Hepatocyte (in vitro differentiated cells): ENCODE measurements at regions not wholly inside any gene's neighbourhood (a gene's known extent, or its start where the extent isn't known, plus 50 kb on each side); places are given as distances from the start of the nearest gene placed in this dataset.

Experiments used
- EZH2 ChIP-seq: fragments of 200-600 bp; sonication (generic); IDR thresholded peaks from 2 replicates; pipeline ENCODE4 v1.6.1; 2016; ENCODE audit warnings: antibody characterized with exemption, mild to moderate bottlenecking, borderline replicate concordance
- TF ChIP-seq, protein P1 (sequence below): fragments of 200-600 bp; sonication (generic); IDR thresholded peaks from 2 replicates; pipeline ENCODE4 v1.5.1; 2016; ENCODE audit warnings: antibody characterized with exemption, mild to moderate bottlenecking; ENCODE audit not compliant: poor library complexity

DNA sequence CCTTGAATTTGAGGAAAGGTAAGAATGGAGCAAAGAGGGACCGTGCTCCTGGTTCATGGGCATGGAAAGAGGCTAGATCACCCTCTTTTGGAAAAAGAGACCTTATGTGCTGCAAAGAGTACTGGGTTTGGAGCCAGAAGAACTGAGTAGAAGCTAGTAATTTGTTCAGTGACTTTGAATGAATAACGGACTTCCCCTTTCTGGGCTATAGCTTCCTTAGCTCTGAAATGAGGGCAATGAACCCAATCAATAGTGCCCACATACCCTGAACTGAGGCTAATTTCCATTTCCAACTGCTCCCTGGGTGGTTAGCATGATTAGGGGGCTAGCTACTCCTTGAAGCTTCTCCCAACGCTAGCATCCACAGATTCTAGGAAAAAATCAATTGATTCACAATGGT, 121.4 kb downstream of the UNC5CL start:
- TF ChIP-seq, protein P1, sequence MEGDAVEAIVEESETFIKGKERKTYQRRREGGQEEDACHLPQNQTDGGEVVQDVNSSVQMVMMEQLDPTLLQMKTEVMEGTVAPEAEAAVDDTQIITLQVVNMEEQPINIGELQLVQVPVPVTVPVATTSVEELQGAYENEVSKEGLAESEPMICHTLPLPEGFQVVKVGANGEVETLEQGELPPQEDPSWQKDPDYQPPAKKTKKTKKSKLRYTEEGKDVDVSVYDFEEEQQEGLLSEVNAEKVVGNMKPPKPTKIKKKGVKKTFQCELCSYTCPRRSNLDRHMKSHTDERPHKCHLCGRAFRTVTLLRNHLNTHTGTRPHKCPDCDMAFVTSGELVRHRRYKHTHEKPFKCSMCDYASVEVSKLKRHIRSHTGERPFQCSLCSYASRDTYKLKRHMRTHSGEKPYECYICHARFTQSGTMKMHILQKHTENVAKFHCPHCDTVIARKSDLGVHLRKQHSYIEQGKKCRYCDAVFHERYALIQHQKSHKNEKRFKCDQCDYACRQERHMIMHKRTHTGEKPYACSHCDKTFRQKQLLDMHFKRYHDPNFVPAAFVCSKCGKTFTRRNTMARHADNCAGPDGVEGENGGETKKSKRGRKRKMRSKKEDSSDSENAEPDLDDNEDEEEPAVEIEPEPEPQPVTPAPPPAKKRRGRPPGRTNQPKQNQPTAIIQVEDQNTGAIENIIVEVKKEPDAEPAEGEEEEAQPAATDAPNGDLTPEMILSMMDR, result no peak
- no peak for TF ChIP-seq EZH2
